SKM-1 treated with dmso at 0.1 percent for 144 hours (cell line): ENCODE measurements at regions not wholly inside any gene's neighbourhood (a gene's known extent, or its start where the extent isn't known, plus 50 kb on each side); places are given as distances from the start of the nearest gene placed in this dataset.
"Not testable (repeated sequence)": the region's sequence is repeated elsewhere in the genome, so short reads cannot be mapped to it uniquely, and the experiment has no call there.

ENCODE experiments used
- DNase-seq: peaks from one replicate; lab custom pipeline; 2025; ENCODE audit not compliant: unreplicated experiment; lab: John Stamatoyannopoulos, UW

GRCh38 chr12:92062539-92063493, 82.8 kb downstream of the BTG1 start:
- DNase-seq: no peak

DNA sequence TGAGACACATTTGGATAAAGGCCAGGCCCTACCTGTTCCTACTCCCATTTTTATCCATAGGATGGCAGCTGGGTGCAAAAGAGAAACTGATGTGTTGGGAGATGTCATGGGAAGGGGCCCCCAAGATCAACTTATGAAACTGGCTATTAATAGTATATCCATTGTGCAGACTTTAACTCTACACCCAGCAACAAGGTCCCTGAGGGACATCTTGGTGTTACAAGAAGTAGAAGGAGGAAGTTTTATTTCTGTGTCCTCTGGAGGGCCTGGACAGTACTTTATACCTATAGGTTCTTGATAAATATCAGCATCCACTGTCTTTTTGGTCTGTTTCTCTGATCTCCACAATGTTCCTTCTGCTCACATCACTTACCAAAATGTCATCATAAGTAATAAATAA, 84.6 kb downstream of the BTG1 start:
- no peak for DNase-seq

DNA sequence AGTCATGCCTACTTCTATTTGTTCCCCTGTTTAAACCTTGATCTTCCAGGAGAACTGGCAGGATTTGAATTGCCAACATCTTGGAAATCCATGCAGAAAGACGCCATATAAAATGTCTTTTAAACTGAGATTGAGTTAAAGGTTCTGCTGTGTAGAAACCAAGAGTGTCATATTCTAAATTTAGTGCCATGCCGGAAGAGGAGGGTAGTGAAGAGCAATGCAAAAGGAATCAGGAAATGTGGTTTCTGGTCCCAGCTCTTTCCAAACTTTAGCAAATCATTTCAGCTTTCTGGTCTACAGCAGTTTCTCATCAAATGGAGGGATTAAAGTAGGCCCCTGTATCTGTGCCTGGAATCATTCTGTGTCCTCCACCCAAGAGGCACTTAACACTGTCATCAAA, 85.7 kb downstream of the BTG1 start:
- peak; percentile 33 for DNase-seq

- no peak for DNase-seq
Observed at GRCh38 chr12:92058664-92059063, 87.0 kb downstream of the BTG1 start.

DNA sequence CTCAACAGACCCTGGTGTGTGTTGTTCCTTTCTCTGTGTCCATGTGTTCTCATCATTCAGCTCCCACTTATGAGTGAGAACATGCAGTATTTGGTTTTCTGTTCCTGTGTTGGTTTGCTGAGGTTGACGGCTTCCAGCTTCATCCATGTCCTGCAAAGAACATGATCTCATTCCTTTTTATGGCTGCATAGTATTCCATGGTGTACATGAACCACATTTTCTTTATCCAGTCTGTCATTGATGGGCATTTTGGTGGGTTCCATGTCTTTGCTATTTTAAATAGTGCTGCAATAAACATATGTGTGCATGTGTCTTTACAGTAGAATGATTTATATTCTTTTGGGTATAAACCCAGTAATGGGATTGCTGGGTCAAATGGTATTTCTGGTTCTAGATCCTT, 88.9 kb downstream of the BTG1 start:
- not testable (repeated sequence) for DNase-seq

GRCh38 chr12:92056290-92056689, 89.4 kb downstream of the BTG1 start:
- no peak for DNase-seq

DNA sequence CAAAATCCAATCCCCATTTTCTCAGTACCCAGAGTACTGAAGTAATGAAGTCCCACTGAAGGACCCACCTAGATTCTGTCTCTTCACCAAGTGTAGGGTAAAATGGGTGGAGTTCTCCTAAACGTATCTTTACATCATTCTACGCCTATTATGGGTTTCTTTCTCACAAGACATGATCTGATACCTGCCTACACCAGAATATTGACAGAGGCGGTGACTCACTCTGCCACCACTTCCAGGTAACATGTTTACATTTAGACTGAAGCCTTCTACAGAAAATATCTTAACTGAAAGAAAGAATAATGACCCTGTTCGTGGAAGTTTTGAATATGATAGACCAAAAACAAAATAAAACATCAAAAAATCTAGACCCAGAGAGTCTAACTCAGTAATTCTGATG, 89.8 kb downstream of the BTG1 start:
- DNase-seq: no peak

GRCh38 chr12:92051441-92051840, 94.2 kb downstream of the BTG1 start:
- no peak for DNase-seq

- no peak for DNase-seq
Observed at GRCh38 chr12:92049403-92049802, 96.2 kb downstream of the BTG1 start.

DNA sequence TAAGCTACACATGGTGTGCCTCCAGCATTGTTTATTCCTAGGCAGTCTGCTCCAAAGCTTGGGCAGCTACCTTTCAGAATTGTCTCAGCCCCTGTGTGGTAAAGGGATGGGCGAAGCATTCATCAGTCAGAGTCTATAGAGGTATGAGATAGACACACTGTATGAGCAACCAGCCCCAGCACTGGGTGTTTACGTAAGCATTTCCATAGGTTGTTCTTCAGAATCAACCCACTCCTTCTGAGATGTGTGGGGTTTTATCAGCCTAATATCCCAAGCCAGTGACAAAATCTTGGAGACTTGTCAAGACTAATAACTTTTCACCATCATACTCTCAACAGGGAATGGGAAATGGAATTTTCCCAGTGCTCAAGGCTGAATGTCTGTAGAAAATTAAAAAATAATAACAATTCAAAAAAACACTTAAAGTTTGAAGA, 98.2 kb downstream of the BTG1 start:
- no peak for DNase-seq

- DNase-seq: no peak
Observed at GRCh38 chr12:92046557-92047392, 98.9 kb downstream of the BTG1 start.

DNA sequence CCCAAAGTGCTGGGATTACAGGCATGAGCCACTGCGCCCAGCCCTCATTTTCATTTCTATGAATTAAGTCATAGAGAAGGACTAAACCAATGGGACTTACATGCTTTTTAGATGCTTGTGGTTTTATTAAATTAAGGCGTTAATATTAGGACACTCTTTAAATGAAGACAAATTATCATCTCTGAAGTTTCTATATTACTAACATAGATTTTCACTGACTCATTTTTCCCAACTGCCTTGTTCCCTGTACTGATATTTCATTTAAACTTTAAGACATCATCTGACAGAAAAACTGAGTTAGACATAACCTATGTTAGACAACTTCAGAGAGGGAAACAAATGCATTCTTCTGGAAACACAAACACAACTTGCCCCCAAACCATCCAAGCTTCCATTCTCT, 99.8 kb downstream of the BTG1 start:
- DNase-seq: no peak

- no peak for DNase-seq
Observed at GRCh38 chr12:92044435-92044834, 101.2 kb downstream of the BTG1 start.

DNA sequence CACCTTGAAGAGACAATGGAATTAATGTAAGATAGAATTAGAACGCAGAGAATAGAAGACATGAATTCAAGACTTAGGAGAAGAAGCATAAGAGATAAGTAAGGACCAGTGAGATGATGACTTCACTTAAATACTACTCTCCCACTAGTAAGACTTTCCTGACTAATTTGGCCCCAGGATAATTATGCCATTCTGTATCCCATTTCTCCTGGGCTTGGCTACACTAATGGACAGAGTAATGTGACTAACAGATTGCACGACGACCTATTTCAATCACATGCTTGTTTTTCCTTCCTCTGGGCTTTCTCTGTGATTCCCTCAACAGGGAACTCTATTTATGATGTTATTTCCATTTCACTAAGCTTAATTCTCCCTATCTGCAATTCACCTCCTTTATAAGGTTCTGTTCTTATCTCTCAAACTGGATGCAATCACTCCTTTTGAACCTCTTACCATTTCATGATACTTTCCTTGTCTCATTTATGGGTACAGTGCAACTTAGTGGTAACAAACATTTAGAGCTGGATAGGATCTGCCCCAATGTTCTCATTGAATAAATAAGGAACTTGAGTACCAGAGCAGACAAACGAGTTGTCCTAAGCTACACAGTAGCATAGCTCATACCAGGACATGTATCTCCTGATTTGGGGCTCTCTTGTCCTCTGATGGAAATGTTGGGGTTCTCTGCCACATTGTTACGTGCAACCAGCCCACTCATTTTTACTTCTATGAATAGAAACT, 102.7 kb downstream of the BTG1 start:
- DNase-seq: no peak

GRCh38 chr12:92041742-92042141, 103.9 kb downstream of the BTG1 start:
- DNase-seq: no peak

DNA sequence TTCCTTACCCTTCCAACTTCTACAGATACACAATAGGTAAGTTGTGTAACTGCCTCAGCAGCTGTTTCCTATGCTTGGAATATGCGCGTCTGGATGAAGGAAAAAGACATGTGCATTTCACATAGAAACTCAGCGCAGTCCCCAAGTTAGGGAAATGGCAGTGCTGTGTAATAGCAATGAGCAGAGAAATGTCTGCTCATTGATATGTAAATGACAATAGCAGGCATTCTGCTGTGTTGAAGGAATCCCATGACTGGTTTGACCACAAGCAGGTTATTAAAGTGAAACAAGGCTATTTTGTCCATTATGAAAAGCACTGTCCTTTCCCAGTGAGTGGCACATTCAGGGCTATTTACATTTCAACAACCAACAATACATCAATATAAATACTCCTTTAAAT, 106.6 kb downstream of the BTG1 start:
- no peak for DNase-seq

GRCh38 chr12:92038476-92038875, 107.2 kb downstream of the BTG1 start:
- no peak for DNase-seq

DNA sequence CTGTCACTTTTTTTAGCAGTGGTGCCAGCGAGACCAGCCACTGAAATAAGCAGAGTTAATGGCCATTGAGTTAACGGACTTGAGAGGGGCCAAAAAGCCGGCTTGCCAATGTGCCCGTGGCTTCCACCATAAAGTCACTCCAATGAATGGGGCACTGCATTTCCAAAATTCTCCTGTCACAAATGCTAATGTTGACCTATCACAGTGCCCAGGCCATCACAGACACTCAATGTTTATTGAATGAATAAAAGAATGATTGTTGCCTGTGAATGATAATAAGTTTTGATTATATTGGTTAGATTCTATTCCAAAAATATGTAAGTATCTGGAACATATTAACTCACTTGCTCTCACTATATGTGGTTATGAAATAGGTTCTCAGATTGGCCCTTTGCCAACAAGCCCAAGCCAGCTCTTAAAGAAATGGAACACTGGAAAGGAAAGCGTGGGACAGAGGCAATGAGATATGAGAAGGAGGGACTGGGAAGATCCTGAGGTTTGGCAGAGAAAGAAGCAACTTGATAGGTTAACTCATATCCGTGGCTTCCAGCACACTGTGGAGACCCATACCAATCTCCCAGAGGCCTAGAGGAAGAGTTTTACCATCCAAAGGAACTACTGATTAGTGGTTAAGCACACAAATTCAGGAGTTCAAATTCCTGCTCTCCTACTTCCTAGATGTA, 108.7 kb downstream of the BTG1 start:
- DNase-seq: no peak

- no peak for DNase-seq
Observed at GRCh38 chr12:92036061-92036620, 109.5 kb downstream of the BTG1 start.

DNA sequence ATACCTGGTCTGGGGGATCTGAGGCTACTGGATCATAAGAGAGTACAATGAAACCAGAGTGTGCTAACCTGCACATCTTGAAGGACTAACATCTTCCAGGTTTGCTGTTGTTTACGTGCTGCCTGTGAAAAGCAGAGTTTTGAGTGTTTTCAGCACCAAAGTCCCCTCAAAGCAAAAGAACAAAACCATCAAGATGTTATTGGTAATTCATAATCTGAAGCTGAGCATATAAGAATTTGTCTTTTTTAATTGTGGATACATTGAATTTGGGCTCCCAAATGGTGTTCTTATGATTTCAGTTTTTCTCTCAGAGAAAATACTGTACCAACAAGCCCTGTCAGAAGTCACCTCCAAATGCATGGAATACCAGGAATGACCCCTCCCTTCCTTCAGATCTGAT, 110.2 kb downstream of the BTG1 start:
- DNase-seq: no peak
